Lung (tissue), 11 donors: ENCODE measurements at regions not wholly inside any gene's neighbourhood (a gene's known extent, or its start where the extent isn't known, plus 50 kb on each side); places are given as distances from the start of the nearest gene placed in this dataset.
"Not testable (repeated sequence)": the region's sequence is repeated elsewhere in the genome, so short reads cannot be mapped to it uniquely, and the experiment has no call there.

Source experiments
- ATAC-seq: fragments of 200-7000 bp; cut with Tn5 transposase; one replicate; pipeline ENCODE4 v1.9.1; 2020; ENCODE audit warnings: moderate number of reproducible peaks; ENCODE audit not compliant: insufficient read depth, low FRiP score
- DNase-seq, 3 donors: peaks; one replicate each; pipeline ENCODE4 v3.0.0-alpha.2; 2013 to 2017
- H3K27ac ChIP-seq, 2 donors: one replicate each; pipeline ENCODE4 v1.5.1; 2013; ENCODE audit warnings: mild to moderate bottlenecking in 2 of 2, moderate library complexity in 2 of 2, control low read depth in 1 of 2, inconsistent platforms in 1 of 2, low read depth in 1 of 2, low read length in 1 of 2
- H3K27me3 ChIP-seq, 3 donors: one replicate each; pipeline ENCODE4 v1.5.1; 2013; ENCODE audit warnings: low read length in 2 of 3; ENCODE audit not compliant: control insufficient read depth in 3 of 3, insufficient read depth in 3 of 3
- H3K36me3 ChIP-seq, 4 donors: one replicate each; pipeline ENCODE4 v1.5.1; 2013; ENCODE audit warnings: low read length in 4 of 4, mild to moderate bottlenecking in 1 of 4, moderate library complexity in 1 of 4; ENCODE audit not compliant: control insufficient read depth in 4 of 4, insufficient read depth in 4 of 4
- H3K4me1 ChIP-seq, 5 donors: one replicate each; pipeline ENCODE4 v1.5.1; 2013; ENCODE audit warnings: low read length in 5 of 5, mild to moderate bottlenecking in 2 of 5, moderate library complexity in 1 of 5; ENCODE audit not compliant: control insufficient read depth in 5 of 5, insufficient read depth in 5 of 5
- H3K4me3 ChIP-seq: one replicate; pipeline ENCODE4 v1.5.1; 2013; ENCODE audit warnings: mild to moderate bottlenecking, control low read depth, moderate library complexity
- H3K9ac ChIP-seq, 2 donors: one replicate each; pipeline ENCODE4 v1.5.1; 2013; ENCODE audit warnings: low read length in 2 of 2, control low read depth in 1 of 2; ENCODE audit not compliant: insufficient read depth in 1 of 2
- H3K9me3 ChIP-seq, 4 donors: one replicate each; pipeline ENCODE4 v1.5.1; 2013; ENCODE audit warnings: low read length in 3 of 4, mild to moderate bottlenecking in 1 of 4, moderate library complexity in 1 of 4; ENCODE audit not compliant: control insufficient read depth in 4 of 4, insufficient read depth in 3 of 4
- CTCF ChIP-seq: IDR thresholded peaks from 2 replicates; pipeline ENCODE4 v1.5.1; 2012; ENCODE audit warnings: mild to moderate bottlenecking; ENCODE audit errors: control extremely low read depth, extremely low read depth
- WGBS, 2 donors: extraction: QIAGEN DNeasy Blood & Tissue Kit; methylation state at CpG; one replicate each; pipeline ENCODE4 v1.1.7; 2013; 5-methylcytosine and 5-hydroxymethylcytosine counted together
- donor health status: control.
- donor health status: control.
- donor health status: Bipolar disorder and iron deficiency.
- donor health status: healthy.
- donor health status: DM: yes; HTN: yes; CAD: no.

GRCh38 chr2:63723709-63724108 lies 118.0 kb upstream of the UGP2 start:
- TF ChIP-seq CTCF, result no peak
- Histone ChIP-seq H3K4me1 (no peaks in the 10 kb centered on the region), H3K4me3 (no peak overlapping the region), H3K27me3 (no peaks in the 10 kb centered on the region), H3K27ac (no peak overlapping the region), H3K9me3 (no peaks in the 10 kb centered on the region), H3K36me3 (no peaks in the 10 kb centered on the region), H3K9ac (no peak overlapping the region)
- WGBS, 2 donors, result 45 to 80% methylated on average over 1 of the region's 1 CpG
- ATAC-seq, result no peak
- no peak for DNase-seq

GRCh38 chr2:63725212-63725611 lies 116.5 kb upstream of the UGP2 start:
- not testable (repeated sequence) for H3K36me3 ChIP-seq, H3K4me1 ChIP-seq, ATAC-seq, H3K27ac ChIP-seq, H3K9me3 ChIP-seq, DNase-seq, H3K9ac ChIP-seq, H3K4me3 ChIP-seq, H3K27me3 ChIP-seq
- WGBS, 2 donors, result 96 to 98% methylated on average over 1 of the region's 1 CpG

GRCh38 chr2:63729362-63729761 lies 112.3 kb upstream of the UGP2 start:
- no peak overlapping the region for H3K4me3 ChIP-seq
- no peaks in the 10 kb centered on the region for H3K27me3 ChIP-seq
- H3K4me1 ChIP-seq, result no peaks in the 10 kb centered on the region
- 88 to 97% methylated on average over 1 of the region's 1 CpG for WGBS, 2 donors
- no peak overlapping the region for H3K9ac ChIP-seq
- no peak overlapping the region for H3K27ac ChIP-seq
- H3K9me3 ChIP-seq, result no peaks in the 10 kb centered on the region
- no peak for DNase-seq
- no peaks in the 10 kb centered on the region for H3K36me3 ChIP-seq
- ATAC-seq, result no peak
- TF ChIP-seq CTCF, result no peak

- no peak for TF ChIP-seq CTCF
- 86 to 95% methylated on average over 2 of the region's 2 CpGs for WGBS, 2 donors
- Histone ChIP-seq H3K4me1 (no peaks in the 10 kb centered on the region), H3K27me3 (no peaks in the 10 kb centered on the region), H3K9ac (no peak overlapping the region), H3K27ac (no peak overlapping the region), H3K9me3 (no peaks in the 10 kb centered on the region), H3K4me3 (no peak overlapping the region), H3K36me3 (no peaks in the 10 kb centered on the region)
- DNase-seq (no peak), ATAC-seq (no peak)
Measured at GRCh38 chr2:63729831-63730230, 111.9 kb upstream of the UGP2 start.
